KMS-11 (cell line): ENCODE measurements at regions not wholly inside any gene's neighbourhood (a gene's known extent, or its start where the extent isn't known, plus 50 kb on each side); places are given as distances from the start of the nearest gene placed in this dataset.

Experiments
- H2AFZ ChIP-seq: fragments of 200-600 bp; sonication (generic); 2 replicates; pipeline ENCODE4 v1.6.1; 2016; ENCODE audit warnings: antibody characterized with exemption, mixed run types, low read depth
- H3K27ac ChIP-seq: fragments of 200-600 bp; sonication (generic); 2 replicates; pipeline ENCODE4 v1.6.1; 2016; ENCODE audit warnings: mild to moderate bottlenecking, mixed run types
- H3K27me3 ChIP-seq: fragments of 200-600 bp; sonication (generic); 2 replicates; pipeline ENCODE4 v1.6.1; 2017; ENCODE audit warnings: mild to moderate bottlenecking, low read depth, mixed run types, moderate library complexity; ENCODE audit not compliant: insufficient read depth
- H3K36me3 ChIP-seq: fragments of 200-600 bp; sonication (generic); 2 replicates; pipeline ENCODE4 v1.6.1; 2017; ENCODE audit warnings: mild to moderate bottlenecking, mixed run types; ENCODE audit not compliant: insufficient read depth
- H3K4me1 ChIP-seq: fragments of 200-600 bp; sonication (generic); 2 replicates; pipeline ENCODE4 v1.6.1; 2016; ENCODE audit warnings: mild to moderate bottlenecking, low read depth, mixed run types; ENCODE audit not compliant: poor library complexity, severe bottlenecking
- H3K4me2 ChIP-seq: fragments of 200-600 bp; sonication (generic); 2 replicates; pipeline ENCODE4 v1.7.0; 2016; ENCODE audit warnings: mild to moderate bottlenecking, mixed run types
- H3K4me3 ChIP-seq: fragments of 200-600 bp; sonication (generic); IDR thresholded peaks from 2 replicates; pipeline ENCODE4 v1.6.1; 2017; ENCODE audit warnings: low read depth, low read length, mixed read lengths; ENCODE audit not compliant: insufficient read depth
- H3K79me2 ChIP-seq: fragments of 200-600 bp; sonication (generic); 2 replicates; pipeline ENCODE4 v1.6.1; 2016; ENCODE audit warnings: low read depth, mixed run types; ENCODE audit not compliant: insufficient read depth
- H3K9ac ChIP-seq: fragments of 200-600 bp; sonication (generic); 2 replicates; pipeline ENCODE4 v1.6.1; 2016; ENCODE audit warnings: mild to moderate bottlenecking, mixed run types
- H4K20me1 ChIP-seq: fragments of 200-600 bp; sonication (generic); 2 replicates; pipeline ENCODE4 v1.6.1; 2016; ENCODE audit warnings: mild to moderate bottlenecking, mixed run types; ENCODE audit not compliant: insufficient read depth
- CTCF ChIP-seq: fragments of 200-600 bp; sonication (generic); conservative IDR thresholded peaks from 2 replicates; pipeline ENCODE4 v1.6.1; 2017; ENCODE audit warnings: low read depth, mild to moderate bottlenecking, antibody characterized with exemption, low read length, moderate library complexity, mixed read lengths

- H3K4me2 ChIP-seq: no peak overlapping the region
- no peak for TF ChIP-seq CTCF
- no peaks in the 10 kb centered on the region for H3K4me1 ChIP-seq
- no peaks in the 10 kb centered on the region for H4K20me1 ChIP-seq
- H3K4me3 ChIP-seq: no peak overlapping the region
- no peak overlapping the region for H3K9ac ChIP-seq
- H3K27ac ChIP-seq: no peak overlapping the region
- H2AFZ ChIP-seq: no peak overlapping the region
- no peaks in the 10 kb centered on the region for H3K36me3 ChIP-seq
- H3K27me3 ChIP-seq: no peaks in the 10 kb centered on the region
- H3K79me2 ChIP-seq: no peaks in the 10 kb centered on the region
These were observed 239.2 kb upstream of the MAF start for GRCh38 chr16:79839466-79840341.

GRCh38 chr16:79838496-79839259 lies 238.1 kb upstream of the MAF start:
- no peak overlapping the region for H3K27ac ChIP-seq
- no peaks in the 10 kb centered on the region for H3K27me3 ChIP-seq

GRCh38 chr16:79836144-79836543 lies 235.6 kb upstream of the MAF start:
- Histone ChIP-seq H3K9ac (no peak overlapping the region), H3K4me3 (no peak overlapping the region), H3K27me3 (no peaks in the 10 kb centered on the region), H4K20me1 (no peaks in the 10 kb centered on the region), H3K79me2 (no peaks in the 10 kb centered on the region), H3K27ac (no peak overlapping the region), H3K4me1 (no peaks in the 10 kb centered on the region), H3K4me2 (no peak overlapping the region), H3K36me3 (no peaks in the 10 kb centered on the region), H2AFZ (no peak overlapping the region)
- TF ChIP-seq CTCF: no peak

More at GRCh38 chr16:79838496-79839259, 238.1 kb upstream of the MAF start:
- Histone ChIP-seq H3K36me3 (no peaks in the 10 kb centered on the region), H3K79me2 (no peaks in the 10 kb centered on the region), H3K9ac (no peak overlapping the region), H4K20me1 (no peaks in the 10 kb centered on the region), H3K4me3 (no peak overlapping the region), H2AFZ (no peak overlapping the region), H3K4me2 (no peak overlapping the region), H3K4me1 (no peaks in the 10 kb centered on the region)
- TF ChIP-seq CTCF: no peak

GRCh38 chr16:79835194-79835593 lies 234.7 kb upstream of the MAF start:
- Histone ChIP-seq H3K4me1 (no peaks in the 10 kb centered on the region), H3K4me2 (no peak overlapping the region), H3K27me3 (no peaks in the 10 kb centered on the region), H4K20me1 (no peaks in the 10 kb centered on the region), H3K79me2 (no peaks in the 10 kb centered on the region), H2AFZ (no peak overlapping the region), H3K36me3 (no peaks in the 10 kb centered on the region), H3K27ac (no peak overlapping the region), H3K4me3 (no peak overlapping the region), H3K9ac (no peak overlapping the region)
- no peak for TF ChIP-seq CTCF
